ENCODE measurements at regions not wholly inside any gene's neighbourhood (a gene's known extent, or its start where the extent isn't known, plus 50 kb on each side); places are given as distances from the start of the nearest gene placed in this dataset.

- Histone ChIP-seq H3K36me3 (replicated peaks in 1 of 2) (no peaks in the 10 kb centered on the region), H3K27ac (peak overlapping the region in 2 of 5 donors; percentile 31 to 34), H3K4me1 (replicated peaks in 1 of 2) (peaks cover 0 to 21% of the 10 kb centered on the region in 2 donors), H3K27me3 (no peaks in the 10 kb centered on the region), H3K9me3 (replicated peaks in 1 of 3) (no peaks in the 10 kb centered on the region), H3K4me3 (peak overlapping the region in 1 of 4 donors; percentile 18)
- WGBS, 4 donors = 15 to 27% (median 19%) methylated on average over 5 of the region's 5 CpGs
- TF ChIP-seq CTCF (IDR thresholded peaks at IDR 0.05) (peak; percentile 11 to 58 (median 50)), POLR2A (IDR thresholded peaks at IDR 0.05) (no peak)
- DNase-seq = peak in 3 of 7 donors; percentile 10 to 22 (median 19)
- intact Hi-C loops (cut with DNase I) = no loop called here
Measured at GRCh38 chr13:72651144-72651543, 76.3 kb downstream of the MZT1 start.

- intact Hi-C loops (cut with DNase I) = no loop called here
- Histone ChIP-seq H3K27me3 (no peaks in the 10 kb centered on the region), H3K4me1 (replicated peaks in 1 of 2) (peaks cover 0 to 21% of the 10 kb centered on the region in 2 donors), H3K9me3 (replicated peaks in 1 of 3) (no peaks in the 10 kb centered on the region), H3K27ac (peak overlapping the region in 1 of 5 donors; percentile 14), H3K4me3 (peak overlapping the region in 1 of 4 donors; percentile 15), H3K36me3 (replicated peaks in 1 of 2) (no peaks in the 10 kb centered on the region)
- WGBS, 4 donors = 30 to 46% (median 38%) methylated on average over 5 of the region's 5 CpGs
- TF ChIP-seq POLR2A (IDR thresholded peaks at IDR 0.05) (no peak), CTCF (IDR thresholded peaks at IDR 0.05) (no peak)
- DNase-seq = no peak
Measured at GRCh38 chr13:72650051-72650700, 77.3 kb downstream of the MZT1 start.

- no peak for DNase-seq
- intact Hi-C loops (cut with DNase I) = loop anchor here in 1 of 2 donors (10.0 kb wide), 1 partner anchor 46 kb away; no protein-coding TSS in a partner anchor
- TF ChIP-seq CTCF (IDR thresholded peaks at IDR 0.05) (no peak), POLR2A (IDR thresholded peaks at IDR 0.05) (no peak)
- Histone ChIP-seq H3K4me3 (no peak overlapping the region), H3K27me3 (no peaks in the 10 kb centered on the region), H3K36me3 (replicated peaks in 1 of 2) (no peaks in the 10 kb centered on the region), H3K27ac (no peak overlapping the region), H3K4me1 (replicated peaks in 1 of 2) (peaks cover 0 to 21% of the 10 kb centered on the region in 2 donors), H3K9me3 (replicated peaks in 1 of 3) (no peaks in the 10 kb centered on the region)
- WGBS, 4 donors = 86 to 90% (median 88%) methylated on average over 8 of the region's 8 CpGs
Measured at GRCh38 chr13:72648513-72649065, 78.8 kb downstream of the MZT1 start.

GRCh38 chr13:72647422-72647821, 80.0 kb downstream of the MZT1 start:
- Histone ChIP-seq H3K4me3 (no peak overlapping the region), H3K36me3 (replicated peaks in 1 of 2) (no peaks in the 10 kb centered on the region), H3K27ac (peak overlapping the region in 1 of 5 donors; percentile 63), H3K9me3 (replicated peaks in 1 of 3) (no peaks in the 10 kb centered on the region), H3K4me1 (replicated peaks in 1 of 2) (peaks cover 0 to 21% of the 10 kb centered on the region in 2 donors), H3K27me3 (no peaks in the 10 kb centered on the region)
- WGBS, 4 donors = 48 to 60% (median 54%) methylated on average over 2 of the region's 2 CpGs
- intact Hi-C loops (cut with DNase I) = loop anchor here in 1 of 2 donors (10.0 kb wide), 1 partner anchor 47 kb away; no protein-coding TSS in a partner anchor
- TF ChIP-seq CTCF (IDR thresholded peaks at IDR 0.05) = no peak
- TF ChIP-seq POLR2A (IDR thresholded peaks at IDR 0.05) = no peak
- no peak for DNase-seq

All from adrenal gland (tissue), 9 donors.